ENCODE measurements at regions not wholly inside any gene's neighbourhood (a gene's known extent, or its start where the extent isn't known, plus 50 kb on each side); places are given as distances from the start of the nearest gene placed in this dataset.

DNA sequence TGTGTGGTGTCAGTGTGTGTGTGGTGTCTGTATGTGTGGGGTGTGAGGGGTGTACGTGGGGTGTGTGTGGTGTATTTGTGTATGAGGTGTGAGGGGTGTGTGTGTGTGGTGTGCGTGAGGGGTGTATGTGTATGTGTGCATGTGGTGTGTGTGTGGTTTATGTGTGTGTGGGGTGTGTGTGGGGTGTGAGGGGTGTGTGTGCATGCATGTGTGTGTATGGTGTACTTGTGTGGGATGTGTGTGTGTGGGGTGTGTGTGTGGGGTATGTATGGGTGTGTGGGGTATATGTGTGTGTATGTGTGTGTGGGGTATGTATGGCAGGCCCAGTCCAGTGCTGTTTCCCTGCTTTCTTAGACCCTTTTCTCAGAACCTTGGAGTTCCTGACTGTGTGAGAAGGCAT lies 83.3 kb downstream of the PTTG1 start:
- ChIA-PET POLR2A (no interaction called here), CTCF (interaction anchor here (4.0 kb wide), 1 partner anchor 66 kb away, joined by 47 read pairs; no protein-coding TSS in a partner anchor)
- Mint-ChIP-seq H3K36me3 (ENCODE audit: insufficient read depth, unreplicated experiment) (no peaks in the 10 kb centered on the region), H3K27me3 (ENCODE audit: insufficient read depth, unreplicated experiment) (peaks cover 5% of the 10 kb centered on the region), H3K27ac (ENCODE audit: low read depth, unreplicated experiment) (no peak overlapping the region), H3K4me3 (ENCODE audit: unreplicated experiment) (no peak overlapping the region), H3K4me1 (ENCODE audit: insufficient read depth, unreplicated experiment) (peaks cover 5% of the 10 kb centered on the region), H3K9me3 (ENCODE audit: unreplicated experiment) (no peaks in the 10 kb centered on the region)
- DNase-seq (ENCODE audit: unreplicated experiment), result no peak
- TF ChIP-seq, protein P1, sequence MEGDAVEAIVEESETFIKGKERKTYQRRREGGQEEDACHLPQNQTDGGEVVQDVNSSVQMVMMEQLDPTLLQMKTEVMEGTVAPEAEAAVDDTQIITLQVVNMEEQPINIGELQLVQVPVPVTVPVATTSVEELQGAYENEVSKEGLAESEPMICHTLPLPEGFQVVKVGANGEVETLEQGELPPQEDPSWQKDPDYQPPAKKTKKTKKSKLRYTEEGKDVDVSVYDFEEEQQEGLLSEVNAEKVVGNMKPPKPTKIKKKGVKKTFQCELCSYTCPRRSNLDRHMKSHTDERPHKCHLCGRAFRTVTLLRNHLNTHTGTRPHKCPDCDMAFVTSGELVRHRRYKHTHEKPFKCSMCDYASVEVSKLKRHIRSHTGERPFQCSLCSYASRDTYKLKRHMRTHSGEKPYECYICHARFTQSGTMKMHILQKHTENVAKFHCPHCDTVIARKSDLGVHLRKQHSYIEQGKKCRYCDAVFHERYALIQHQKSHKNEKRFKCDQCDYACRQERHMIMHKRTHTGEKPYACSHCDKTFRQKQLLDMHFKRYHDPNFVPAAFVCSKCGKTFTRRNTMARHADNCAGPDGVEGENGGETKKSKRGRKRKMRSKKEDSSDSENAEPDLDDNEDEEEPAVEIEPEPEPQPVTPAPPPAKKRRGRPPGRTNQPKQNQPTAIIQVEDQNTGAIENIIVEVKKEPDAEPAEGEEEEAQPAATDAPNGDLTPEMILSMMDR (IDR thresholded peaks at IDR 0.05; ENCODE audit: unreplicated experiment), result no peak
- no TSS peak for BruUV-seq (replicated peaks)
- intact Hi-C loops (cut with micrococcal nuclease), result loop anchor here (5.0 to 10.0 kb wide), 3 partner anchors 180 to 1457 kb away; no protein-coding TSS in a partner anchor

DNA sequence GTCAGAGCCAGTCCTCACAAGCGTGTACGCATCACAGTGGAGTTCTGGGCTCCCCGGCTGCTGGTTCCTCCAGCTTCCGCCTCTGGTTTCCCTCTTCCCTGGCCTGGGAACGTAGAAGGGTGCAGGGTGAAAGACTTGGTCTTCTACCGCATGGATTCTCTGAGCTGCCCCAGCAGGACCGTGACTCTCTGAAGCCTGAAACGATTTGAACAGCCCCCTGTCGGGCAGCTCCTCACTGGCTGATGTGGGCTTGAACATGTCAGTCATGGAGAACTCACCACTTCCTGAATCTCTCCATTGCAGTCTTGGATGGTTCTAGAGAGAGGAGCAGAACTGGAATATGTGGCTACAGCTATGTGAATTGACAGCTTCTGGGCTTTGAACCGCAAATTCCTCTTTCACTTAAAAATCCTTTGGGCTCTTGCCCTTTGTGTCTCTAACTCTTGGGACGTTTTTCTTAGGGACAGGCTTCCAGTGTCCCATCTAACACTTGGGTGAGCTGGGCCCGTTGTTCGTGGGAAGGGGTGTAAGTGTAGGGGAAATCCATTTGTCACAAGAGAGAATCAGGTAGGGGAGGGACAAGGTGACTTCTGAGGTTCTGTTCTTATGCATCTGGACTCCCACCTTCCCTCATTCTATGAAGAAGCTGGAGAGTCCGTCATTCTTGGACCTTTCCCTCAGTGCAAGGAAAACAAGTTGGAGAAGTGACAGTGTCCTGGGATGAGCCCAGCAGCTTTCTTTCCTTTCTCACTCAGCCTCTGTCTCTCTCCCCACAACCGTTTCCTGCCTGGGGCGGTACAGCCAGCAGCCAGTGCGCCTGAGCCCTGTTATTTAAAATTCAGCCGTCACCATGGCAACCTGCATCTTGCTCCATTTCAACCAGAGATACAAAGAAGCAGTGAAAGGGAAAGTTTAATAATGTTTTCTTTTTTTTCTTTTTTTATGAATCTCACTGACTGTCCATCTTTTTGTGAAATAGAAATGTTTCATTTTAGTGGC lies 84.7 kb downstream of the PTTG1 start:
- Mint-ChIP-seq H3K27ac (ENCODE audit: low read depth, unreplicated experiment) (no peak overlapping the region), H3K27me3 (ENCODE audit: insufficient read depth, unreplicated experiment) (no peaks in the 10 kb centered on the region), H3K9me3 (ENCODE audit: unreplicated experiment) (no peaks in the 10 kb centered on the region), H3K4me3 (ENCODE audit: unreplicated experiment) (no peak overlapping the region), H3K4me1 (ENCODE audit: insufficient read depth, unreplicated experiment) (peaks cover 5% of the 10 kb centered on the region), H3K36me3 (ENCODE audit: insufficient read depth, unreplicated experiment) (no peaks in the 10 kb centered on the region)
- no peak for DNase-seq (ENCODE audit: unreplicated experiment)
- BruUV-seq (replicated peaks), result no TSS peak
- TF ChIP-seq, protein P1 (IDR thresholded peaks at IDR 0.05; ENCODE audit: unreplicated experiment), result no peak
- POLR2A ChIA-PET, result interaction anchor here (0.8 to 0.9 kb wide), 2 partner anchors 15 to 466 kb away, joined by 3 to 4 read pairs; no protein-coding TSS in a partner anchor
- CTCF ChIA-PET, result interaction anchor here (0.6 to 4.0 kb wide), 15 partner anchors 13 to 1677 kb away, joined by 3 to 47 read pairs (median 4); partner anchors contain the start of gene GABRA6
- intact Hi-C loops (cut with micrococcal nuclease), result loop anchor here (5.0 to 10.0 kb wide), 3 partner anchors 178 to 1456 kb away; no protein-coding TSS in a partner anchor

DNA sequence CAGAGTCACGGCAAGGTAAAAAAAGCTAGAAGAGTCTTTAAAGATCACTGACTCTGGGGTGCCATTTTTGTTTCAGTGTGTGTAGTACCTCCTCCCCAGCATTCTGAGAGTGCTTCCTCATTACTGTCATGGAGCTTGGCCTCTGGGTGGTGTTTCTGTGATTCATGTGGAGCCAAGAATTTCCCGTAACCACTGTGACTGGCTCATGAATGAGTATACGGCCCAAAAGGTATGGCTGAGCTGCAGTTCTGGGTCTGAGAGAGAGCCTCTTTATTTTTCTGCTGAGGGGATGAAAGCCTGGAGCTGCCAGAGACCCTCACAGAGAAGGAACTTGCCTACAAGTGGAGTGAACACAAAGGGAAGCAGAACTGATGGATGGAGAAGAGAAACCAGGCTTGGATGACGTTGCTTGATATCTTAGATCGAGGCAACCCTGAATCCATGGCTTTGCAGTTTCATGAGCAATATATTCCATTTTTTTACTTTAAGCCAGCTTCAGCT lies 85.6 kb downstream of the PTTG1 start:
- intact Hi-C loops (cut with micrococcal nuclease), result loop anchor here (5.0 to 10.0 kb wide), 3 partner anchors 178 to 1455 kb away; no protein-coding TSS in a partner anchor
- no TSS peak for BruUV-seq (replicated peaks)
- H3K4me1 Mint-ChIP-seq (ENCODE audit: insufficient read depth, unreplicated experiment), result peaks cover 5% of the 10 kb centered on the region
- H3K27me3 Mint-ChIP-seq (ENCODE audit: insufficient read depth, unreplicated experiment), result peaks cover 6% of the 10 kb centered on the region
- H3K4me3 Mint-ChIP-seq (ENCODE audit: unreplicated experiment), result no peak overlapping the region
- TF ChIP-seq, protein P1 (IDR thresholded peaks at IDR 0.05; ENCODE audit: unreplicated experiment), result no peak
- ChIA-PET CTCF (interaction anchor here (0.5 to 4.0 kb wide), 33 partner anchors 8 to 1367 kb away, joined by 3 to 47 read pairs (median 4); partner anchors contain the start of gene GABRA6), POLR2A (interaction anchor here (0.5 to 0.9 kb wide), 3 partner anchors 16 to 465 kb away, joined by 3 to 4 read pairs (median 3); no protein-coding TSS in a partner anchor)
- H3K36me3 Mint-ChIP-seq (ENCODE audit: insufficient read depth, unreplicated experiment), result no peaks in the 10 kb centered on the region
- H3K27ac Mint-ChIP-seq (ENCODE audit: low read depth, unreplicated experiment), result no peak overlapping the region
- peak; percentile 26 for DNase-seq (ENCODE audit: unreplicated experiment)
- no peaks in the 10 kb centered on the region for H3K9me3 Mint-ChIP-seq (ENCODE audit: unreplicated experiment)
